BE2C (cell line): ENCODE measurements at regions not wholly inside any gene's neighbourhood (a gene's known extent, or its start where the extent isn't known, plus 50 kb on each side); places are given as distances from the start of the nearest gene placed in this dataset.

Experiments
- DNase-seq: peaks from one replicate; pipeline ENCODE4 v3.0.0-alpha.2; 2020
- H3K27me3 ChIP-seq: fragments of 250-450 bp; sonication (Bioruptor Pico); 2 replicates; pipeline ENCODE4 v1.5.1; 2020; ENCODE audit warnings: mild to moderate bottlenecking
- H3K36me3 ChIP-seq: fragments of 250-450 bp; sonication (Bioruptor Pico); 2 replicates; pipeline ENCODE4 v1.5.1; 2020; ENCODE audit warnings: mild to moderate bottlenecking
- H3K4me1 ChIP-seq: fragments of 250-450 bp; sonication (Bioruptor Pico); 2 replicates; pipeline ENCODE4 v1.5.1; 2020
- H3K4me3 ChIP-seq: 2 replicates; pipeline ENCODE4 v1.5.1; 2011; ENCODE audit warnings: low read depth, low read length
- H3K9me3 ChIP-seq: fragments of 250-450 bp; sonication (Bioruptor Pico); 2 replicates; pipeline ENCODE4 v1.5.1; 2020
- CTCF ChIP-seq: IDR thresholded peaks from 2 replicates; pipeline ENCODE4 v1.5.1; 2012; ENCODE audit warnings: mild to moderate bottlenecking, low read depth, low read length

- DNase-seq, result no peak
- Histone ChIP-seq H3K27me3 (no peaks in the 10 kb centered on the region), H3K9me3 (no peaks in the 10 kb centered on the region), H3K4me1 (peaks cover 31% of the 10 kb centered on the region), H3K36me3 (peaks cover 20% of the 10 kb centered on the region), H3K4me3 (no peak overlapping the region)
- no peak for TF ChIP-seq CTCF
These were observed 380.6 kb downstream of the LIG4 start for GRCh38 chr13:107834717-107835116.

GRCh38 chr13:107834281-107834680 is 381.1 kb downstream of the LIG4 start:
- Histone ChIP-seq H3K36me3 (peaks cover 20% of the 10 kb centered on the region), H3K9me3 (no peaks in the 10 kb centered on the region), H3K4me1 (peaks cover 30% of the 10 kb centered on the region), H3K4me3 (no peak overlapping the region), H3K27me3 (no peaks in the 10 kb centered on the region)
- no peak for TF ChIP-seq CTCF
- no peak for DNase-seq

GRCh38 chr13:107832500-107833100 is 382.7 kb downstream of the LIG4 start:
- TF ChIP-seq CTCF, result no peak
- H3K27me3 ChIP-seq, result no peaks in the 10 kb centered on the region
- peaks cover 20% of the 10 kb centered on the region for H3K36me3 ChIP-seq
- H3K9me3 ChIP-seq, result no peaks in the 10 kb centered on the region
- no peak for DNase-seq
- no peak overlapping the region for H3K4me3 ChIP-seq
- peaks cover 30% of the 10 kb centered on the region for H3K4me1 ChIP-seq

GRCh38 chr13:107830804-107831203 is 384.5 kb downstream of the LIG4 start:
- Histone ChIP-seq H3K36me3 (peaks cover 29% of the 10 kb centered on the region), H3K27me3 (no peaks in the 10 kb centered on the region), H3K4me1 (peaks cover 40% of the 10 kb centered on the region), H3K4me3 (no peak overlapping the region), H3K9me3 (no peaks in the 10 kb centered on the region)
- no peak for TF ChIP-seq CTCF
- DNase-seq, result no peak

- Histone ChIP-seq H3K4me3 (no peak overlapping the region), H3K36me3 (peaks cover 23% of the 10 kb centered on the region), H3K4me1 (peaks cover 41% of the 10 kb centered on the region), H3K9me3 (no peaks in the 10 kb centered on the region), H3K27me3 (no peaks in the 10 kb centered on the region)
- peak; percentile 78 for DNase-seq
- TF ChIP-seq CTCF, result no peak
These were observed 387.3 kb downstream of the LIG4 start for GRCh38 chr13:107827840-107828549.

GRCh38 chr13:107824635-107825034 is 390.7 kb downstream of the LIG4 start:
- TF ChIP-seq CTCF, result no peak
- DNase-seq, result no peak
- Histone ChIP-seq H3K36me3 (peaks cover 9% of the 10 kb centered on the region), H3K4me3 (no peak overlapping the region), H3K9me3 (no peaks in the 10 kb centered on the region), H3K27me3 (no peaks in the 10 kb centered on the region), H3K4me1 (peaks cover 58% of the 10 kb centered on the region)
